ENCODE measurements at regions not wholly inside any gene's neighbourhood (a gene's known extent, or its start where the extent isn't known, plus 50 kb on each side); places are given as distances from the start of the nearest gene placed in this dataset.
A peak's percentile ranks its signal among the peaks of the same experiment; 100 is the strongest.

- TF ChIP-seq GATA2 (IDR thresholded peaks at IDR 0.05; ENCODE audit: low read depth, low read length), result peak; percentile 25; the same call in 1 of the 2 replicates
- TF ChIP-seq GATA3 (IDR thresholded peaks at IDR 0.05; ENCODE audit: low read depth, low read length), result peak; percentile 42; the same call in 1 of the 2 replicates
Measured at GRCh38 chr7:112853422-112853821, 63.2 kb upstream of the TMEM168 start.

Data from SH-SY5Y (cell line).